Choroid plexus epithelial cell (primary cell): ENCODE measurements at regions not wholly inside any gene's neighbourhood (a gene's known extent, or its start where the extent isn't known, plus 50 kb on each side); places are given as distances from the start of the nearest gene placed in this dataset.

Source experiments
- DNase-seq: peaks from one replicate; pipeline ENCODE4 v3.0.0-alpha.2; 2010; ENCODE audit warnings: low read depth
- H3K4me3 ChIP-seq: 2 replicates; pipeline ENCODE4 v1.5.1; 2011; ENCODE audit warnings: low read depth, mild to moderate bottlenecking, control low read depth, low read length, moderate library complexity
- TF ChIP-seq, protein P1 (sequence below): conservative IDR thresholded peaks from 2 replicates; pipeline ENCODE4 v1.5.1; 2011; ENCODE audit warnings: low read depth, mild to moderate bottlenecking, control low read depth, inconsistent platforms, low read length, moderate library complexity

GRCh38 chr2:142218471-142218870 lies 87.7 kb upstream of the LRP1B start:
- no peak overlapping the region for H3K4me3 ChIP-seq
- DNase-seq = peak; percentile 93
- TF ChIP-seq, protein P1, sequence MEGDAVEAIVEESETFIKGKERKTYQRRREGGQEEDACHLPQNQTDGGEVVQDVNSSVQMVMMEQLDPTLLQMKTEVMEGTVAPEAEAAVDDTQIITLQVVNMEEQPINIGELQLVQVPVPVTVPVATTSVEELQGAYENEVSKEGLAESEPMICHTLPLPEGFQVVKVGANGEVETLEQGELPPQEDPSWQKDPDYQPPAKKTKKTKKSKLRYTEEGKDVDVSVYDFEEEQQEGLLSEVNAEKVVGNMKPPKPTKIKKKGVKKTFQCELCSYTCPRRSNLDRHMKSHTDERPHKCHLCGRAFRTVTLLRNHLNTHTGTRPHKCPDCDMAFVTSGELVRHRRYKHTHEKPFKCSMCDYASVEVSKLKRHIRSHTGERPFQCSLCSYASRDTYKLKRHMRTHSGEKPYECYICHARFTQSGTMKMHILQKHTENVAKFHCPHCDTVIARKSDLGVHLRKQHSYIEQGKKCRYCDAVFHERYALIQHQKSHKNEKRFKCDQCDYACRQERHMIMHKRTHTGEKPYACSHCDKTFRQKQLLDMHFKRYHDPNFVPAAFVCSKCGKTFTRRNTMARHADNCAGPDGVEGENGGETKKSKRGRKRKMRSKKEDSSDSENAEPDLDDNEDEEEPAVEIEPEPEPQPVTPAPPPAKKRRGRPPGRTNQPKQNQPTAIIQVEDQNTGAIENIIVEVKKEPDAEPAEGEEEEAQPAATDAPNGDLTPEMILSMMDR = no peak

DNA sequence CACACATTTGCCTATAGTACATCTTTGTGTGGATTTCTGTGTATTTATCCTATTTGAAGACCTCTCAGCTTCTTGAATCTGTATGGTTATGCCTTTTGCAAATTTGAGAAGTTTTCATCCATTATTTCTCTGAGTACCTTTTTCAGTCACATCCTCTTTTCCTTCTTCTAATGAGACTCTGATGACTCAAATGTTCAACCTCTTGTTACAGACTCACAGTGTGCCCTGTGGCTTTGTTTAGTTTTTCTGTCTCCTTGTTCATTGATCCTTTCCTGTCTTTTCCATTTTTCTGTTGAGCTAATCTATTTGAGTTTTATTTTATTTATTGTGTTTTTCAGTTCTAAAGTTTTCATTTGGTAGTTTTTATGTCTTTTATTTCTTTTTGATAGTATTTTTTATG lies 87.0 kb upstream of the LRP1B start:
- DNase-seq = peak; percentile 67
- no peak overlapping the region for H3K4me3 ChIP-seq
- TF ChIP-seq, protein P1 = no peak

GRCh38 chr2:142200062-142200461 lies 69.2 kb upstream of the LRP1B start:
- no peak overlapping the region for H3K4me3 ChIP-seq
- TF ChIP-seq, protein P1 = no peak
- no peak for DNase-seq

DNA sequence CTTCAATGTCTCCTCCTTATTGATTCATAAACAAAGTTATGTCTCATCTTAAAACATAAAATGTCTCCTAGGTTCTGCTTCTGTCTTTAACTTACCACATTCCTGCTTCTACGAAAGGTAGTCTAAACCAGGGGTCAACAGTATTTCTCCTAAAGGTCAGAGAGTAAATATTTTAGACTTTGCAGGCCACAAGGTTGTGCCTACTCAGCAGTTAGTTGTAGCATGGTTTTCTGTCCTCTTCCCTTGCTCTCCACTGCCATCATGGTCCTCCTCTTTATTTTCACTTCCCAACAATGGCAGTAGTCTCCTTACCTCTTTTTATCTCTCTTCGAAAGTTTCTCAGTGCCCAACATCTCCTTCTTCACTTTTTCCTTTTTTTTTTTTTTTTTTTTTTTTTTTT lies 68.3 kb upstream of the LRP1B start:
- TF ChIP-seq, protein P1 = no peak
- H3K4me3 ChIP-seq = no peak overlapping the region
- DNase-seq = no peak

DNA sequence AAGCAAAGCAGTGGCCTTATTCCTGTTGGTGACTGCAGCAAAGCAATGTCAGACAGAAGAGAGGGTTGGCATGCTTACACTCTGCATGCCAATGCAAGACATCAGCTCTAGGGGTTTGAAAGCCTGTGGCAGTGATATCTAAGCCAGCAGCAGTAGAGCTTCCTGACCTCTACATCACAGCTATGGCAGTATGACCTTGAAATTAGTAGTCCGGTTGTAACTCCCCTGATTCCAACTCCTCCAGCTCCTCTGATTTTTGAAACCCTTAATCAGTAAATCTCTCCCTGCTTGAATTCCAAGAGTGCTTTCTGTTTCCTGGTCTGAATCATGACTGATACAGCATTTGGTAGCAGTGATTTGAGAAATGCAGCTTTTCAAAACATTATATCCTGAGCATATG lies 60.0 kb upstream of the LRP1B start:
- DNase-seq = peak; percentile 66
- H3K4me3 ChIP-seq = no peak overlapping the region
- TF ChIP-seq, protein P1 = no peak

DNA sequence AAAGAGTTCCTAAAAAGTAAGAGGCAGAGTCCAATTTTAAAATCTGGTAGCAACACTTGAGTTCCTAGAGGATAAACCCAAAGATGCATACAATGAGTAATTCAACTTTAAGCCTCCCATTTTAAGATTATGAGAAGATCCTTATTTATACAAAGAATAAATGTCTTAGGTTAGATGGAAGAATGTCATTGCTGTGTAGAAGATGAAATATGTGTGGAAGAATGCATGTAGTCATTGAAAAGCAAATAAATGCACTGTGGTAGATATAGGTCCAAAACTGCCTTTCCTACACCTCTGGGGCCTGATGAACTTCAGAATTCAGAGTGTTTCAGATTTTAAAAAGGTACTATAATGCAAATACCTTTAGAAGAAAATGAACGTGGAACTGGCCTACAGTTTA lies 58.7 kb upstream of the LRP1B start:
- no peak overlapping the region for H3K4me3 ChIP-seq
- peak; percentile 49 for DNase-seq
- TF ChIP-seq, protein P1 = no peak

DNA sequence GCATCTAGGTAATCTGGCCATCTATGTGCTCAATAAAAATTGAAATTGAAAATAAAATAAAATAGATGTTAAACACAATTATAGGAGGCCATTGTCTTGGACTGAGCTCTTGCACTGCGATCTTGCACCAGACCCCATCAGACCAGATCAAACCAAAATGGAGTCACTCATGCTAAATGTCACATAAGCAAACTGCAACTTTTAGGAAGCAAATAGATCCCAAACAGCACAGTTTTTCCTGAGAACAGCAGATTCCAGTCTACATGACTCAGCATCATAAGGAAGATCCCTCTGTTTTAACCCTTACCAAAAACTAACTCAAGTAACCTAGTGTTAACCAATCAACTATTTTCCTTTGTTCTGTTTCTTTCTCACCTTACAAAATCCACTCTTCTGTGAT lies 57.7 kb upstream of the LRP1B start:
- no peak overlapping the region for H3K4me3 ChIP-seq
- TF ChIP-seq, protein P1 = no peak
- DNase-seq = peak; percentile 42
